ENCODE measurements at regions not wholly inside any gene's neighbourhood (a gene's known extent, or its start where the extent isn't known, plus 50 kb on each side); places are given as distances from the start of the nearest gene placed in this dataset.

DNA sequence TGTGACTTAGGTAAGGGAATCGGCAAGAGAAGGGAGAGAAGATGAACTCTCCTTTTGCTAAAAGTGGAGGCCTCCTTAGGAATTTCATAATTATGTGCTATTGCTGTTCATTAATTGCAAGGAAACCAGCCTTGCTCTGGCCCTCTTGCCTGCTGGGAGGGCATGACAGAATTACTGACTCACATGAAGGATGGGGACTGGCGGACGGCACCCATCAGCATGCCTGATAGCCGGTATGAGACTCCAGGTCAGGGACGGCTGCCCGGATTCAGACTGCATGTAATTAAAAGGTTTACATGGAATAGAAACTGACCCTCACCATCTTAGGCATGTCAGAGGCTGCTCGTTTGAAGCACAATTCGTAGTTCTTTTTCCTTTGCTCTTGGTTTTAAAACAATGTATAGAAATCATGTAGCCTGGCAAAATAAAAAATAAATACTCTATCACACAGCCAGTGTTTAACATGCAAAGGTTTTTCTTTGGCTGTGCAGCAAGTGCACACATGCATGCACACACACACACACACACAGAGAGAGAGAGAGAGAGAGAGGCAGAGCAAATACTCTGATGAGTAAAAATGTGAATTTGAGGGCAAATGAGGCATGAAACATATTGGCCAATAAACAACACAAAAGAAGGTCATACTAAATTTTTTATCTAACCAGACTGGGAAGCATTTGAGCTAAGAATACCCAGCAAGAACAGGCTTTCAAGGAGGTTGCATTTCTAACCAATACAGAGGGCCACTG, 82.7 kb downstream of the FOXB1 start:
- Histone ChIP-seq H3K27me3 (no peaks in the 10 kb centered on the region), H3K9me3 (no peaks in the 10 kb centered on the region), H3K36me3 (no peaks in the 10 kb centered on the region), H3K4me3 (replicated peaks in 1 of 3) (no peak overlapping the region), H3K4me1 (peaks cover 11 to 15% of the 10 kb centered on the region in 2 donors), H3K27ac (no peak overlapping the region)
- WGBS, 2 donors: 81 to 89% methylated on average over 8 of the region's 8 CpGs
- DNase-seq: no peak
- TF ChIP-seq CTCF (IDR thresholded peaks at IDR 0.05) (no peak), POLR2A (IDR thresholded peaks at IDR 0.05) (no peak)
- intact Hi-C loops (cut with DNase I): no loop called here

DNA sequence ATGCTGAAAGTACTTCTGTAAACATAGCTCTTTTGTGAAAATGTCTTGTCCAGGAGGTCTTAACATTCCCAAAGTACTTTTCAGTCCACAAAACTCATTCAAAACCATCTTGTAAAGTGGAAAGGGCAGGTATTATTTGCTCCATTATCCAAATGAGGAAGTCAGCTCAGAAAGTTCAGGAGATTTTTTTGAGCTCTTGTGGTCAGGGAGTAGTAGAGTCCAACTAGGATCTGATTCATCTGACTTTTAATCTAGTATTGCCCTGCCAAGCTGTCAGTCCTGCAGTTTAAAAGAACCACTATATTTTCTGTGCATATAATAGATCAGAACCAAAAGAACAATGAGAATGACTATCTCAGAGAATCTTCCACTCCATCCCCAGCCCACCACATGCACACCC, 83.5 kb downstream of the FOXB1 start:
- no peaks in the 10 kb centered on the region for H3K36me3 ChIP-seq
- H3K4me1 ChIP-seq: peaks cover 11 to 15% of the 10 kb centered on the region in 2 donors
- no peaks in the 10 kb centered on the region for H3K27me3 ChIP-seq
- H3K27ac ChIP-seq: no peak overlapping the region
- H3K9me3 ChIP-seq: no peaks in the 10 kb centered on the region
- TF ChIP-seq CTCF (IDR thresholded peaks at IDR 0.05): no peak
- TF ChIP-seq POLR2A (IDR thresholded peaks at IDR 0.05): no peak
- intact Hi-C loops (cut with DNase I): no loop called here
- no peak overlapping the region for H3K4me3 ChIP-seq (replicated peaks in 1 of 3)
- DNase-seq: no peak

GRCh38 chr15:60090747-60091146, 86.6 kb downstream of the FOXB1 start:
- no peak for DNase-seq
- WGBS, 2 donors: 66 to 74% methylated on average over 3 of the region's 3 CpGs
- Histone ChIP-seq H3K27me3 (no peaks in the 10 kb centered on the region), H3K4me3 (replicated peaks in 1 of 3) (no peak overlapping the region), H3K27ac (peak overlapping the region in 2 of 3 donors; percentile 49 to 73), H3K9me3 (no peaks in the 10 kb centered on the region), H3K4me1 (peaks cover 11 to 15% of the 10 kb centered on the region in 2 donors), H3K36me3 (no peaks in the 10 kb centered on the region)
- intact Hi-C loops (cut with DNase I): no loop called here
- TF ChIP-seq POLR2A (IDR thresholded peaks at IDR 0.05): no peak
- no peak for TF ChIP-seq CTCF (IDR thresholded peaks at IDR 0.05)

DNA sequence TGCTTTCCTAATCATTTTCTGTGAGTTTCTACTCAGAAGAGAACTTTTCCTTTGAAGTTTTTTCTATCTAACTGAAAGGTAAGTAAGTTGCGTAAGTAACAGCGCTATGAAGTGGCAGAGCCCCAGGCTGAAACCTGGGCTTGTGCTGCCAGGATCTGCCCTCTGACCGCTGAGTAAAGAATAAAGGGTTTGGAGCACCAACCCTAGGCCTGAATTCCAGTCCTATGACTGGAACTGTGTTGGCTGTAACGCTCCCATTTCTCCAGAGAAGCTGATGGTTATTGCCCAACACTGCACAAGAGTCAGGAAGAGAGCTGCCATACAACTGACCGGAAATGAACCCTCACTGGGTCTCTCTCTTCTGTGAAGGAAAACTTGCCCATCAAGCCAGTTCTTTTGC, 87.0 kb downstream of the FOXB1 start:
- intact Hi-C loops (cut with DNase I): no loop called here

More for the DNA sequence above, 87.0 kb downstream of the FOXB1 start:
- Histone ChIP-seq H3K27ac (peak overlapping the region in 2 of 3 donors; percentile 49 to 73), H3K27me3 (no peaks in the 10 kb centered on the region), H3K36me3 (no peaks in the 10 kb centered on the region), H3K4me1 (peaks cover 11 to 15% of the 10 kb centered on the region in 2 donors), H3K9me3 (no peaks in the 10 kb centered on the region), H3K4me3 (replicated peaks in 1 of 3) (no peak overlapping the region)
- WGBS, 2 donors: 51 to 57% methylated on average over 5 of the region's 5 CpGs
- TF ChIP-seq POLR2A (IDR thresholded peaks at IDR 0.05) (no peak), CTCF (IDR thresholded peaks at IDR 0.05) (no peak)
- DNase-seq: peak; percentile 29 to 37
